ENCODE measurements at regions not wholly inside any gene's neighbourhood (a gene's known extent, or its start where the extent isn't known, plus 50 kb on each side); places are given as distances from the start of the nearest gene placed in this dataset.

- TF ChIP-seq ERG (CRISPR knock-in tag; IDR thresholded peaks at IDR 0.05), result no peak
Observed at GRCh38 chr15:69720536-69720935, 267.9 kb downstream of the RPLP1 start (continued).

- TF ChIP-seq ATF2 (CRISPR knock-in tag; IDR thresholded peaks at IDR 0.05; ENCODE audit: borderline replicate concordance, low read depth) (no peak), NR2C2 (CRISPR knock-in tag; IDR thresholded peaks at IDR 0.05) (no peak), ZBTB21 (CRISPR knock-in tag; IDR thresholded peaks at IDR 0.05; ENCODE audit: borderline replicate concordance) (no peak), ESRRA (CRISPR knock-in tag; IDR thresholded peaks at IDR 0.05; ENCODE audit: borderline replicate concordance) (no peak), STAT6 (CRISPR knock-in tag; conservative IDR thresholded peaks at IDR 0.05; ENCODE audit: low read depth) (no peak), OVOL2 (CRISPR knock-in tag; IDR thresholded peaks at IDR 0.05; ENCODE audit: borderline replicate concordance) (no peak), ZNF396 (CRISPR knock-in tag; IDR thresholded peaks at IDR 0.05; ENCODE audit: borderline replicate concordance) (no peak), CREM (CRISPR knock-in tag; IDR thresholded peaks at IDR 0.05) (no peak), ZNF138 (CRISPR knock-in tag; conservative IDR thresholded peaks at IDR 0.05) (no peak), CDX4 (CRISPR knock-in tag; IDR thresholded peaks at IDR 0.05; ENCODE audit: borderline replicate concordance) (no peak), FOXP1 (CRISPR knock-in tag; IDR thresholded peaks at IDR 0.05; ENCODE audit: borderline replicate concordance) (no peak), EMX1 (CRISPR knock-in tag; IDR thresholded peaks at IDR 0.05) (no peak), SMAD3 (CRISPR knock-in tag; IDR thresholded peaks at IDR 0.05; ENCODE audit: borderline replicate concordance) (no peak), ATF3 (CRISPR knock-in tag; conservative IDR thresholded peaks at IDR 0.05) (no peak), ZNF416 (CRISPR knock-in tag; IDR thresholded peaks at IDR 0.05) (no peak), GTF2I (CRISPR knock-in tag; conservative IDR thresholded peaks at IDR 0.05) (no peak)
- TF ChIP-seq, protein P1, sequence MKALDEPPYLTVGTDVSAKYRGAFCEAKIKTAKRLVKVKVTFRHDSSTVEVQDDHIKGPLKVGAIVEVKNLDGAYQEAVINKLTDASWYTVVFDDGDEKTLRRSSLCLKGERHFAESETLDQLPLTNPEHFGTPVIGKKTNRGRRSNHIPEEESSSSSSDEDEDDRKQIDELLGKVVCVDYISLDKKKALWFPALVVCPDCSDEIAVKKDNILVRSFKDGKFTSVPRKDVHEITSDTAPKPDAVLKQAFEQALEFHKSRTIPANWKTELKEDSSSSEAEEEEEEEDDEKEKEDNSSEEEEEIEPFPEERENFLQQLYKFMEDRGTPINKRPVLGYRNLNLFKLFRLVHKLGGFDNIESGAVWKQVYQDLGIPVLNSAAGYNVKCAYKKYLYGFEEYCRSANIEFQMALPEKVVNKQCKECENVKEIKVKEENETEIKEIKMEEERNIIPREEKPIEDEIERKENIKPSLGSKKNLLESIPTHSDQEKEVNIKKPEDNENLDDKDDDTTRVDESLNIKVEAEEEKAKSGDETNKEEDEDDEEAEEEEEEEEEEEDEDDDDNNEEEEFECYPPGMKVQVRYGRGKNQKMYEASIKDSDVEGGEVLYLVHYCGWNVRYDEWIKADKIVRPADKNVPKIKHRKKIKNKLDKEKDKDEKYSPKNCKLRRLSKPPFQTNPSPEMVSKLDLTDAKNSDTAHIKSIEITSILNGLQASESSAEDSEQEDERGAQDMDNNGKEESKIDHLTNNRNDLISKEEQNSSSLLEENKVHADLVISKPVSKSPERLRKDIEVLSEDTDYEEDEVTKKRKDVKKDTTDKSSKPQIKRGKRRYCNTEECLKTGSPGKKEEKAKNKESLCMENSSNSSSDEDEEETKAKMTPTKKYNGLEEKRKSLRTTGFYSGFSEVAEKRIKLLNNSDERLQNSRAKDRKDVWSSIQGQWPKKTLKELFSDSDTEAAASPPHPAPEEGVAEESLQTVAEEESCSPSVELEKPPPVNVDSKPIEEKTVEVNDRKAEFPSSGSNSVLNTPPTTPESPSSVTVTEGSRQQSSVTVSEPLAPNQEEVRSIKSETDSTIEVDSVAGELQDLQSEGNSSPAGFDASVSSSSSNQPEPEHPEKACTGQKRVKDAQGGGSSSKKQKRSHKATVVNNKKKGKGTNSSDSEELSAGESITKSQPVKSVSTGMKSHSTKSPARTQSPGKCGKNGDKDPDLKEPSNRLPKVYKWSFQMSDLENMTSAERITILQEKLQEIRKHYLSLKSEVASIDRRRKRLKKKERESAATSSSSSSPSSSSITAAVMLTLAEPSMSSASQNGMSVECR (CRISPR knock-in tag; IDR thresholded peaks at IDR 0.05; ENCODE audit: borderline replicate concordance), result no peak
- peaks cover 10% of the 10 kb centered on the region for H3K27me3 Mint-ChIP-seq (ENCODE audit: low read depth)
- H3K4me1 Mint-ChIP-seq, result peaks cover 32% of the 10 kb centered on the region
- peaks cover 3% of the 10 kb centered on the region; the same call in 1 of the 2 replicates for H3K9me3 Mint-ChIP-seq
- ChIA-PET CTCF (interaction anchor here (0.7 to 1.9 kb wide), 20 partner anchors 9 to 1000 kb away, joined by 3 to 11 read pairs (median 3); no protein-coding TSS in a partner anchor), POLR2A (no interaction called here)
- DNase-seq (ENCODE audit: low spot score) (no peak), ATAC-seq (no peak)
- no peaks in the 10 kb centered on the region for H3K36me3 Mint-ChIP-seq
- H3K4me3 Mint-ChIP-seq, result no peak overlapping the region
- H3K27ac Mint-ChIP-seq, result no peak overlapping the region
Observed at GRCh38 chr15:69722924-69723323, 270.3 kb downstream of the RPLP1 start.

Data from WTC11 (cell line).